Stimulated activated CD4-positive, alpha-beta T cell treated with anti-CD3 and anti-CD28 coated beads, Interleukin-1b, Interleukin-23, amount 100 ng/mL, for 24 hours (primary cell): ENCODE measurements at regions not wholly inside any gene's neighbourhood (a gene's known extent, or its start where the extent isn't known, plus 50 kb on each side); places are given as distances from the start of the nearest gene placed in this dataset.

Experiments
- DNase-seq, 4 experiments: peaks; one replicate each; pipeline ENCODE4 v3.0.0-alpha.2; 2020; ENCODE audit warnings: low read depth in 4 of 4, low spot score in 1 of 4

GRCh38 chr16:85307552-85308364 is 195.5 kb upstream of the CIBAR2 start:
- DNase-seq: no peak

GRCh38 chr16:85308611-85309540 is 196.6 kb upstream of the CIBAR2 start:
- DNase-seq: no peak

- no peak for DNase-seq
Measured at GRCh38 chr16:85309656-85310587, 197.7 kb upstream of the CIBAR2 start.

- DNase-seq: no peak
Measured at GRCh38 chr16:85310868-85311585, 198.8 kb upstream of the CIBAR2 start.

- no peak for DNase-seq
Measured at GRCh38 chr16:85311741-85312140, 199.5 kb upstream of the CIBAR2 start.

- no peak for DNase-seq
Measured at GRCh38 chr16:85312174-85312573, 199.9 kb upstream of the CIBAR2 start.

GRCh38 chr16:85312642-85313525 is 200.6 kb upstream of the CIBAR2 start:
- DNase-seq: no peak

GRCh38 chr16:85313526-85314301 is 201.4 kb upstream of the CIBAR2 start:
- no peak for DNase-seq

- DNase-seq: no peak
Measured at GRCh38 chr16:85314512-85314971, 202.3 kb upstream of the CIBAR2 start.

- DNase-seq: no peak
Measured at GRCh38 chr16:85315866-85316265, 203.6 kb upstream of the CIBAR2 start.

- peak in 1 of 4 experiments; percentile 48 for DNase-seq
Measured at GRCh38 chr16:85316321-85316919, 204.1 kb upstream of the CIBAR2 start.

GRCh38 chr16:85316944-85317343 is 204.7 kb upstream of the CIBAR2 start:
- DNase-seq: no peak

- DNase-seq: no peak
Measured at GRCh38 chr16:85317704-85318103, 205.4 kb upstream of the CIBAR2 start.

- no peak for DNase-seq
Measured at GRCh38 chr16:85319208-85319983, 207.1 kb upstream of the CIBAR2 start.

GRCh38 chr16:85319984-85320440 is 207.7 kb upstream of the CIBAR2 start:
- DNase-seq: no peak

- DNase-seq: no peak
Measured at GRCh38 chr16:85320677-85321385, 208.6 kb upstream of the CIBAR2 start.
